GM12878 (cell line): ENCODE measurements at regions not wholly inside any gene's neighbourhood (a gene's known extent, or its start where the extent isn't known, plus 50 kb on each side); places are given as distances from the start of the nearest gene placed in this dataset.

Source experiments
- ATAC-seq: fragments of 200-7000 bp; cut with Tn5 transposase; 3 replicates; pipeline ENCODE4 v1.9.1; 2020; ENCODE audit warnings: mild to moderate bottlenecking, moderate library complexity
- BruUV-seq: library from RNA; stranded (reverse); fragments of 400-500 nt; replicated peaks from 2 replicates; lab custom pipeline; 2021; lab: Mats Ljungman, UMichigan
- CTCF ChIA-PET: fragments of 300-600 bp; sonication (Branson Sonifier 250); formaldehyde crosslinking; extraction: SDS; loops from one replicate; lab custom pipeline; 2021; ENCODE audit warnings: inconsistent platforms; lab: Yijun Ruan, JAX
- POLR2A ChIA-PET: fragments of 350-600 bp; formaldehyde crosslinking; extraction: SDS; loops from one replicate; lab custom pipeline; 2021; ENCODE audit warnings: inconsistent platforms; lab: Charles Lee
- RAD21 ChIA-PET: fragments of 300-600 bp; sonication (Branson Sonifier 250); formaldehyde crosslinking; loops from one replicate; lab custom pipeline; 2023; ENCODE audit warnings: antibody characterized with exemption; ENCODE audit not compliant: unreplicated experiment; lab: Charles Lee
- SMC1A ChIA-PET: fragments of 300-600 bp; sonication (Branson Sonifier 250); formaldehyde crosslinking; loops from one replicate; lab custom pipeline; 2023; ENCODE audit not compliant: unreplicated experiment, uncharacterized antibody; lab: Charles Lee
- DNase-seq: peaks from one replicate; pipeline ENCODE4 v3.0.0-alpha.2; 2011; ENCODE audit warnings: low read depth, low spot score
- FAIRE-seq: peaks from 3 replicates; lab custom pipeline; 2011; peaks lifted over from hg19 to GRCh38; lab: Jason Lieb, UNC
- H2AFZ ChIP-seq: 2 replicates; pipeline ENCODE4 v1.6.0; 2011; ENCODE audit warnings: low read depth, low read length, control low read depth; ENCODE audit not compliant: control insufficient read depth
- H3K27ac ChIP-seq: 2 replicates; pipeline ENCODE4 v1.5.1; 2011; ENCODE audit warnings: control low read depth; ENCODE audit not compliant: control insufficient read depth, insufficient read depth
- H3K27me3 ChIP-seq, 2 experiments: replicated peaks in 1 of 2; 2 replicates each; pipeline versions ENCODE4 v1.6.0 to v1.6.1; 2011; ENCODE audit warnings: low read length in 1 of 2; ENCODE audit not compliant: control insufficient read depth in 2 of 2, insufficient read depth in 2 of 2
- H3K36me3 ChIP-seq, 2 experiments: 2 replicates each; pipeline ENCODE4 v1.5.1; 2011; ENCODE audit warnings: low read length in 1 of 2; ENCODE audit not compliant: control insufficient read depth in 2 of 2, insufficient read depth in 2 of 2
- H3K4me1 ChIP-seq: 2 replicates; pipeline ENCODE4 v1.6.1; 2011; ENCODE audit warnings: mild to moderate bottlenecking, low read length, moderate library complexity, mixed read lengths; ENCODE audit not compliant: control insufficient read depth, insufficient read depth
- H3K4me2 ChIP-seq: 2 replicates; pipeline ENCODE4 v1.6.0; 2011; ENCODE audit warnings: control low read depth; ENCODE audit not compliant: control insufficient read depth, insufficient read depth
- H3K4me3 ChIP-seq: fragments of 200-600 bp; sonication (generic); 2 replicates; pipeline ENCODE4 v1.5.1; 2016
- H3K79me2 ChIP-seq: 2 replicates; pipeline ENCODE4 v1.6.0; 2011; ENCODE audit warnings: low read length; ENCODE audit not compliant: control insufficient read depth, insufficient read depth
- H3K9ac ChIP-seq: 2 replicates; pipeline ENCODE4 v1.8.0; 2011; ENCODE audit warnings: low read length, control low read depth, mixed read lengths; ENCODE audit not compliant: control insufficient read depth, insufficient read depth
- H3K9me3 ChIP-seq: replicated peaks from 3 replicates; pipeline ENCODE4 v1.5.1; 2011; ENCODE audit warnings: mild to moderate bottlenecking, low read length; ENCODE audit not compliant: control insufficient read depth, insufficient read depth
- H4K20me1 ChIP-seq: 2 replicates; pipeline ENCODE4 v1.6.0; 2011; ENCODE audit not compliant: control insufficient read depth, insufficient read depth
- BRCA1 ChIP-seq: IDR thresholded peaks from 2 replicates; pipeline ENCODE4 v1.6.1; 2011; ENCODE audit warnings: low read depth, low read length, improper control_type of control experiment
- CEBPB ChIP-seq, 2 experiments: fragments of 150-350 bp in 1 of 2; IDR thresholded peaks; 2 replicates each; pipeline ENCODE4 v1.6.1; 2012 to 2014; ENCODE audit warnings: low read depth in 2 of 2, low read length in 2 of 2, borderline replicate concordance in 1 of 2, inconsistent platforms in 1 of 2
- GATAD2B ChIP-seq: fragments of 450-650 bp; conservative IDR thresholded peaks from 2 replicates; pipeline ENCODE4 v1.6.1; 2017; ENCODE audit warnings: low read depth, mild to moderate bottlenecking, moderate library complexity
- IKZF1 ChIP-seq: fragments of 450-650 bp; conservative IDR thresholded peaks from 2 replicates; pipeline ENCODE4 v1.6.1; 2017; ENCODE audit warnings: antibody characterized with exemption, mild to moderate bottlenecking
- MXI1 ChIP-seq: fragments of 150-350 bp; IDR thresholded peaks from 2 replicates; pipeline ENCODE4 v1.6.1; 2011; ENCODE audit warnings: low read depth, mild to moderate bottlenecking, inconsistent platforms, low read length, improper control_type of control experiment
- NFXL1 ChIP-seq: fragments of 450-650 bp; IDR thresholded peaks from 2 replicates; pipeline ENCODE4 v1.6.1; 2017; ENCODE audit warnings: antibody characterized with exemption, mild to moderate bottlenecking, borderline replicate concordance
- NRF1 ChIP-seq: conservative IDR thresholded peaks from 2 replicates; pipeline ENCODE4 v1.6.1; 2011; ENCODE audit warnings: mild to moderate bottlenecking, low read depth, low read length, improper control_type of control experiment
- PML ChIP-seq: IDR thresholded peaks from 2 replicates; pipeline ENCODE4 v1.6.1; 2012; ENCODE audit warnings: low read length, inconsistent platforms
- SMAD1 ChIP-seq: fragments of 450-650 bp; IDR thresholded peaks from 2 replicates; pipeline ENCODE4 v1.6.1; 2018; ENCODE audit warnings: mild to moderate bottlenecking, low read depth; ENCODE audit not compliant: partially characterized antibody
- SRF ChIP-seq, 2 experiments: IDR thresholded peaks; 2 replicates each; pipeline ENCODE4 v1.6.1; 2011; ENCODE audit warnings: low read depth in 2 of 2, low read length in 2 of 2, mild to moderate bottlenecking in 1 of 2, moderate library complexity in 1 of 2
- TAF1 ChIP-seq: IDR thresholded peaks from 2 replicates; pipeline ENCODE4 v1.6.1; 2011; ENCODE audit warnings: mild to moderate bottlenecking, low read depth, low read length, borderline replicate concordance
- TCF12 ChIP-seq: IDR thresholded peaks from 2 replicates; pipeline ENCODE4 v1.6.1; 2011; ENCODE audit warnings: low read depth, mild to moderate bottlenecking, low read length
- USF1 ChIP-seq: IDR thresholded peaks from 2 replicates; pipeline ENCODE4 v1.6.1; 2011; ENCODE audit warnings: borderline replicate concordance, low read depth, mild to moderate bottlenecking, moderate library complexity, mixed read lengths, low read length; ENCODE audit not compliant: insufficient read depth; ENCODE audit errors: extremely low read length
- ZNF24 ChIP-seq: fragments of 450-650 bp; IDR thresholded peaks from 2 replicates; pipeline ENCODE4 v1.6.1; 2017; ENCODE audit warnings: antibody characterized with exemption, mild to moderate bottlenecking
- WGBS: methylation state at CpG from one replicate; pipeline ENCODE4 v1.1.6; 2016; ENCODE audit warnings: low lambda C conversion rate; ENCODE audit not compliant: insufficient replicate concordance, insufficient coverage; ENCODE audit errors: missing lambda C conversion rate; 5-methylcytosine and 5-hydroxymethylcytosine counted together
- in situ Hi-C: fragments of 300-500 bp; cut with MboI; formaldehyde crosslinking; loops from 9 replicates; pipeline ENCODE4 v1.14.3; 2018; ENCODE audit warnings: mixed read lengths
- intact Hi-C: fragments of 100-400 bp; cut with micrococcal nuclease; formaldehyde crosslinking; loops from one replicate; pipeline ENCODE4 v1.14.2; 2022; ENCODE audit not compliant: unreplicated experiment

- SMC1A ChIA-PET: interaction anchor here (0.5 kb wide), 1 partner anchor 681 kb away, joined by 3 read pairs; no protein-coding TSS in a partner anchor
- no peaks in the 10 kb centered on the region for H3K36me3 ChIP-seq
- RAD21 ChIA-PET: no interaction called here
- CTCF ChIA-PET: no interaction called here
- no peak overlapping the region for H3K9ac ChIP-seq
- no TSS peak for BruUV-seq
- no peaks in the 10 kb centered on the region for H3K4me1 ChIP-seq
- intact Hi-C loops: no loop called here
- DNase-seq (no peak), ATAC-seq (no peak)
- no peaks in the 10 kb centered on the region for H3K79me2 ChIP-seq
- H3K4me3 ChIP-seq: no peak overlapping the region
- TF ChIP-seq NRF1: no peak
- no peak for TF ChIP-seq GATAD2B
- TF ChIP-seq MXI1: no peak
- no peak for TF ChIP-seq BRCA1
- TF ChIP-seq NFXL1: no peak
- no peak for TF ChIP-seq ZNF24
- TF ChIP-seq SMAD1: no peak
- no peak for TF ChIP-seq TCF12
- no peak for TF ChIP-seq CEBPB (IDR thresholded peaks at IDR 0.05; ENCODE audit: borderline replicate concordance in 1 of 2, low read depth in 2 of 2, low read length in 2 of 2)
- TF ChIP-seq USF1: no peak
- no peak for TF ChIP-seq PML
- TF ChIP-seq IKZF1: no peak
- TF ChIP-seq TAF1: no peak
- no peak for TF ChIP-seq SRF (IDR thresholded peaks at IDR 0.05; ENCODE audit: low read depth in 2 of 2, low read length in 2 of 2)
- TF ChIP-seq, all 136 proteins: peak for 0
- no peak overlapping the region for H2AFZ ChIP-seq
- H3K27me3 ChIP-seq: no peaks in the 10 kb centered on the region
- H3K9me3 ChIP-seq: no peaks in the 10 kb centered on the region; the same call in 2 of the 3 replicates
- no peak for FAIRE-seq
- H4K20me1 ChIP-seq: no peaks in the 10 kb centered on the region
- POLR2A ChIA-PET: no interaction called here
- no peak overlapping the region for H3K4me2 ChIP-seq
- WGBS: 0% methylated on average over 1 of the region's 1 CpG
- in situ Hi-C loops: no loop called here
- H3K27ac ChIP-seq: no peak overlapping the region
Measured at GRCh38 chr12:73308079-73308478, 1035.9 kb downstream of the TRHDE start.
